Breast epithelium (tissue), 3 donors: ENCODE measurements at regions not wholly inside any gene's neighbourhood (a gene's known extent, or its start where the extent isn't known, plus 50 kb on each side); places are given as distances from the start of the nearest gene placed in this dataset.

Source experiments
- POLR2A ChIP-seq: fragments of 450-650 bp; IDR thresholded peaks from one replicate; pipeline ENCODE4 v1.6.1; 2016; ENCODE audit warnings: antibody characterized with exemption, mild to moderate bottlenecking, moderate library complexity
- TF ChIP-seq, protein P1 (sequence below), 3 donors: fragments of 450-650 bp; IDR thresholded peaks; one replicate each; pipeline ENCODE4 v1.5.1; 2016 to 2017; ENCODE audit warnings: antibody characterized with exemption in 3 of 3, mild to moderate bottlenecking in 3 of 3, moderate library complexity in 3 of 3

DNA sequence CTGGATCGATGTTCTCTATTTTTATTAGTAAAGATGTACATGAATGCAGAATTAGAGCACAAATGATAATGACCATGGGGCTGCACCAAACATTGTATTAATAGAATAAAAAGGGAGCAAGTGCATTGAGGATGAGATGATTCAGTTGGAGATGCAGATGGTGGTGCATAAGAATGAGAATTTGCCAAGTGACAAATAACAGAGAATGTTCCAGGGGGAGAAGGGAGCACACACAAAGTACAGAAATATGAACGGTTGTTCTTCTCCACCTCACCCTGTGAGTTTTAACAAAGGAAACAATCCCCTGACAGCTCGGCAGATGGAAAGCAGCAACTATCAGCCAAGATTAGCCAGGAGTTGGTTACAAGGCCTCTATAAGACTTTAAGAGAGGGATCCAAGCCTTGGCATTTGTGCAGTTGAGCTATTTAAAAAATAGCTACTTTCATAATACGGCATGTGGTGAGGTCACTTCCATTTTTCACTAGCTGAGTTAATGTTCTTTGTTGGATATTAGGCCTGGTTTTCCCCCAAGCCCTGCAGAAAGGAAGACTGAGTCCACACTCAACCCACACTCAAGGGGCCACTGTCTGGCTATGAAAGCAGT, 462.5 kb downstream of the TNS3 start:
- TF ChIP-seq, protein P1, sequence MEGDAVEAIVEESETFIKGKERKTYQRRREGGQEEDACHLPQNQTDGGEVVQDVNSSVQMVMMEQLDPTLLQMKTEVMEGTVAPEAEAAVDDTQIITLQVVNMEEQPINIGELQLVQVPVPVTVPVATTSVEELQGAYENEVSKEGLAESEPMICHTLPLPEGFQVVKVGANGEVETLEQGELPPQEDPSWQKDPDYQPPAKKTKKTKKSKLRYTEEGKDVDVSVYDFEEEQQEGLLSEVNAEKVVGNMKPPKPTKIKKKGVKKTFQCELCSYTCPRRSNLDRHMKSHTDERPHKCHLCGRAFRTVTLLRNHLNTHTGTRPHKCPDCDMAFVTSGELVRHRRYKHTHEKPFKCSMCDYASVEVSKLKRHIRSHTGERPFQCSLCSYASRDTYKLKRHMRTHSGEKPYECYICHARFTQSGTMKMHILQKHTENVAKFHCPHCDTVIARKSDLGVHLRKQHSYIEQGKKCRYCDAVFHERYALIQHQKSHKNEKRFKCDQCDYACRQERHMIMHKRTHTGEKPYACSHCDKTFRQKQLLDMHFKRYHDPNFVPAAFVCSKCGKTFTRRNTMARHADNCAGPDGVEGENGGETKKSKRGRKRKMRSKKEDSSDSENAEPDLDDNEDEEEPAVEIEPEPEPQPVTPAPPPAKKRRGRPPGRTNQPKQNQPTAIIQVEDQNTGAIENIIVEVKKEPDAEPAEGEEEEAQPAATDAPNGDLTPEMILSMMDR (IDR thresholded peaks at IDR 0.05) = no peak
- no peak for TF ChIP-seq POLR2A
